Activated naive CD4-positive, alpha-beta T cell treated with anti-CD3 and anti-CD28 coated beads, Interleukin-2, amount 50 U/mL, for 16 hours (primary cell): ENCODE measurements at regions not wholly inside any gene's neighbourhood (a gene's known extent, or its start where the extent isn't known, plus 50 kb on each side); places are given as distances from the start of the nearest gene placed in this dataset.
"Not testable (repeated sequence)": the region's sequence is repeated elsewhere in the genome, so short reads cannot be mapped to it uniquely, and the experiment has no call there.

ENCODE experiments used
- DNase-seq: peaks from one replicate; pipeline ENCODE4 v3.0.0-alpha.2; 2020

- no peak for DNase-seq
Observed at GRCh38 chr19:5290336-5291262, 50.0 kb downstream of the PTPRS start.

- no peak for DNase-seq
Observed at GRCh38 chr19:5289060-5289990, 51.3 kb downstream of the PTPRS start.

- DNase-seq = no peak
Observed at GRCh38 chr19:5288347-5288739, 52.3 kb downstream of the PTPRS start.

GRCh38 chr19:5287066-5287465 is 53.5 kb downstream of the PTPRS start:
- no peak for DNase-seq

- no peak for DNase-seq
Observed at GRCh38 chr19:5286465-5287029, 54.1 kb downstream of the PTPRS start.

GRCh38 chr19:5285955-5286354 is 54.7 kb downstream of the PTPRS start:
- DNase-seq = no peak

- no peak for DNase-seq
Observed at GRCh38 chr19:5285311-5285710, 55.3 kb downstream of the PTPRS start.

- DNase-seq = no peak
Observed at GRCh38 chr19:5282901-5283300, 57.7 kb downstream of the PTPRS start.

- no peak for DNase-seq
Observed at GRCh38 chr19:5281588-5281987, 59.0 kb downstream of the PTPRS start.

- DNase-seq = not testable (repeated sequence)
Observed at GRCh38 chr19:5275668-5276067, 64.9 kb downstream of the PTPRS start.

GRCh38 chr19:5273782-5274181 is 66.8 kb downstream of the PTPRS start:
- DNase-seq = no peak

- no peak for DNase-seq
Observed at GRCh38 chr19:5271145-5271544, 69.5 kb downstream of the PTPRS start.

- DNase-seq = no peak
Observed at GRCh38 chr19:5269926-5270325, 70.7 kb downstream of the PTPRS start.

- no peak for DNase-seq
Observed at GRCh38 chr19:5269279-5269678, 71.3 kb downstream of the PTPRS start.

GRCh38 chr19:5268801-5269200 is 71.8 kb downstream of the PTPRS start:
- no peak for DNase-seq

GRCh38 chr19:5265260-5265659 is 75.4 kb downstream of the PTPRS start:
- DNase-seq = no peak

GRCh38 chr19:5264453-5264852 is 76.2 kb downstream of the PTPRS start:
- DNase-seq = no peak

GRCh38 chr19:5263615-5264014 is 77.0 kb downstream of the PTPRS start:
- DNase-seq = no peak

GRCh38 chr19:5262721-5263120 is 77.9 kb downstream of the PTPRS start:
- no peak for DNase-seq

GRCh38 chr19:5261156-5261890 is 79.3 kb downstream of the PTPRS start:
- DNase-seq = no peak

GRCh38 chr19:5260381-5260967 is 80.1 kb downstream of the PTPRS start:
- DNase-seq = no peak

GRCh38 chr19:5259750-5260149 is 80.9 kb downstream of the PTPRS start:
- no peak for DNase-seq
